PC-3 (cell line): ENCODE measurements at regions not wholly inside any gene's neighbourhood (a gene's known extent, or its start where the extent isn't known, plus 50 kb on each side); places are given as distances from the start of the nearest gene placed in this dataset.

ENCODE experiments used
- ATAC-seq: fragments of 200-7000 bp; cut with Tn5 transposase; 2 replicates; pipeline ENCODE4 v1.9.1; 2020; ENCODE audit warnings: mild to moderate bottlenecking, moderate library complexity
- BruUV-seq: library from RNA; stranded (reverse); fragments of 400-500 nt; replicated peaks from 2 replicates; lab custom pipeline; 2021; lab: Mats Ljungman, UMichigan
- CTCF ChIA-PET: fragments of 300-600 bp; sonication (Branson Sonifier 250); formaldehyde crosslinking; loops from one replicate; lab custom pipeline; 2022; ENCODE audit warnings: antibody characterized with exemption; lab: Charles Lee
- POLR2A ChIA-PET: fragments of 300-600 bp; sonication (Branson Sonifier 250); formaldehyde crosslinking; loops from one replicate; lab custom pipeline; 2022; ENCODE audit warnings: antibody characterized with exemption; ENCODE audit not compliant: unreplicated experiment; lab: Charles Lee
- DNase-seq: peaks from one replicate; pipeline ENCODE4 v3.0.0-alpha.2; 2015
- H2AFZ ChIP-seq: fragments of 300-600 bp; sonication (generic); 2 replicates; pipeline ENCODE4 v1.6.0; 2016; ENCODE audit warnings: antibody characterized with exemption, low read length
- H3F3A ChIP-seq: fragments of 300-600 bp; sonication (generic); one replicate; pipeline ENCODE4 v1.6.0; 2017; ENCODE audit warnings: antibody characterized with exemption, low read length, control low read depth, mild to moderate bottlenecking; ENCODE audit not compliant: unreplicated experiment
- H3K27ac ChIP-seq: fragments of 300-600 bp; sonication (generic); 2 replicates; pipeline ENCODE4 v1.5.1; 2016; ENCODE audit warnings: mild to moderate bottlenecking, low read length
- H3K27me3 ChIP-seq: fragments of 300-600 bp; sonication (generic); 2 replicates; pipeline ENCODE4 v1.6.1; 2016; ENCODE audit warnings: low read length, mixed read lengths
- H3K36me3 ChIP-seq: fragments of 300-600 bp; sonication (generic); 2 replicates; pipeline ENCODE4 v1.6.1; 2016; ENCODE audit warnings: low read depth, mixed run types, low read length, mixed read lengths
- H3K4me1 ChIP-seq: fragments of 300-600 bp; sonication (generic); 2 replicates; pipeline ENCODE4 v1.5.1; 2016; ENCODE audit warnings: low read length; ENCODE audit not compliant: insufficient read depth
- H3K4me2 ChIP-seq: fragments of 300-600 bp; sonication (generic); 2 replicates; pipeline ENCODE4 v1.6.0; 2016; ENCODE audit warnings: low read length
- H3K4me3 ChIP-seq: fragments of 300-600 bp; sonication (generic); 2 replicates; pipeline ENCODE4 v1.5.1; 2016; ENCODE audit warnings: mild to moderate bottlenecking, low read length, mixed read lengths
- H3K79me2 ChIP-seq: fragments of 300-600 bp; sonication (generic); 2 replicates; pipeline ENCODE4 v1.6.1; 2017; ENCODE audit warnings: low read length, mixed read lengths
- H3K9ac ChIP-seq: fragments of 300-600 bp; sonication (generic); 2 replicates; pipeline ENCODE4 v1.6.0; 2016; ENCODE audit warnings: mild to moderate bottlenecking, low read length
- H3K9me2 ChIP-seq: fragments of 300-600 bp; sonication (generic); replicated peaks from 2 replicates; pipeline ENCODE4 v1.6.1; 2016; ENCODE audit warnings: mixed run types, low read length, mixed read lengths
- H3K9me3 ChIP-seq: fragments of 300-600 bp; sonication (generic); 2 replicates; pipeline ENCODE4 v1.6.1; 2016; ENCODE audit warnings: low read length, mixed read lengths
- H4K20me1 ChIP-seq: fragments of 300-600 bp; sonication (generic); 2 replicates; pipeline ENCODE4 v1.6.1; 2016; ENCODE audit warnings: low read length, mixed read lengths
- EZH2 ChIP-seq: fragments of 300-600 bp; sonication (generic); IDR thresholded peaks from one replicate; pipeline ENCODE4 v1.6.1; 2017; ENCODE audit warnings: antibody characterized with exemption, mild to moderate bottlenecking, low read length; ENCODE audit not compliant: unreplicated experiment
- EZH2phosphoT487 ChIP-seq: fragments of 300-600 bp; sonication (generic); IDR thresholded peaks from 2 replicates; pipeline ENCODE4 v1.6.1; 2018; ENCODE audit warnings: mild to moderate bottlenecking, antibody characterized with exemption, low read length, borderline replicate concordance
- intact Hi-C: fragments of 100-400 bp; cut with micrococcal nuclease; formaldehyde crosslinking; loops from 2 replicates; pipeline ENCODE4 v1.9.0; 2023
- TF ChIP-seq, protein P1 (sequence below): fragments of 300-600 bp; sonication (generic); conservative IDR thresholded peaks from 2 replicates; pipeline ENCODE4 v1.5.1; 2017; ENCODE audit warnings: antibody characterized with exemption, low read depth, mild to moderate bottlenecking, low read length

DNA sequence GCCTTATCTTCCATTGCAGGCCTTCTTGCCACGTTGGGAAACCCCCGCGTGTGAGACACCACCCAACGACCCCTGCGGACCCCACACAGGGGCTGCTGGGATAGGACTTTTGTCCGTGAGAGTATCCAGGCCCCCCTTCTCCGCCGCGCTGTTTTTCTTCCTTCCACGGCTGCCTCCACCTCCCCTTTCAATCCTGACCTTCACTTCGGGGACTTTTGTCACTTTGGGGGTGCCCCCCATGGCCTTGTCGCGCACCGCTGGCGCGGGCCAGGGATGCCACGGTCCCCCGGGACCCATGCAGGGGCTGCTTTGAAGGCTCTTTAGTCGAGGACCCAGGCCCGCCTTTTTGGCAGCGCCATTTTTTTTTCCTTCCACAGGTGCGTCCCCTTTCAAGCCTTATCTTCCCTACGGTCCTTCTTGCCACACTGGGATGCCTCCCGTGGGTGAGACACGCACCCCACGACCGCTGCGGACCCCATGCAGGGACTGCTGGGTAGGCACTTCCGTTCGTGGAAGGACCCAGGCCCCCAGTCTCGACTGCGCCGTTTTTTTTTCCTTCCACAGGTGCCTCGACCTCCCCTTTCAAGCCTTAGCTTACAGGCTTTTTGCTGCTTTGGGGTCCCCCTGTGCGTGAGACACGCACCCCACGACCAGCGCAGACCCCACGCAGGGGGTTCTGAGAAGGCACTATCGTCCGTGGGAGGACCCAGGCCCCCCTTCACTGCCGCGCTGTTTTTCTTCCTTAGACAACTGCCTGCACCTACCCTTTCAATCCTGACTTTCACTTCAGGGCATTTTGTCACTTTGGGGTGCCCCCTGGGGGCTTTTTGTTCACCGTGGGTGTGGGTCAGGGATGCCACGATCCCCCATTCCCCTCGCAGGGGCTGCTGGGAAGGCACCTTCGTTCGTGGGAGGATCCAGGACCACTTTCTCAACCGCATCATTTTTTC lies 267.4 kb downstream of the ALG10 start:
- POLR2A ChIA-PET: no interaction called here

DNA sequence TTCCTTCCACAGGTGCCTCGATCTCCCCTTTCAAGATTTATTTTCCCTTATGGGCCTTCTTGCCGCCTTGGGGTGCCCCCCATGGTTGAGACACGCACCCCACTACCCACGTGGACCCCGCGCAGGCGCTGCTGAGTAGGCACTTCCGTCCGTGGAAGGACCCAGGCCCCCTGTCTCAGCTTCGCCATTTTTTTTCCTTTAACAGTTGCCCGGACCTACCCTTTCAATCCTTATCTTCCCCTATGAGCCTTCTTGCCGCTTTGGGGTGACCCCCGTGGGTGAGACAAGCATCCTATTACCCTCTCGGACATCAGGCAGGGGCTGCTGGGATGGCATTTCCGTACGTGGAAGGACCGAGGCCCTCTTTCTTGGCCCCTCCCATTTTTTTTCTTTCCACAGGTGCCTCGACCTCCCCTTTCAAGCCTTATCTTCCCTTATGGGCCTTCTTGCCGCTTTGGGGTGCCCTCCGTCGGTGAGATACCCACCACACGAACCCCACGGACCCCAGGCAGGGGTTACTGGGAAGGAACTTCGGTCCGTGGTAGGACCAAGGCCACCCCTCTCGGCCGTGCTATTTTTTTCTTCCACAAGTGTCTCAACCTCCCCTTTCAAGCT lies 268.2 kb downstream of the ALG10 start:
- Histone ChIP-seq H3K4me3 (peak overlapping the region; percentile 50), H4K20me1 (no peaks in the 10 kb centered on the region), H3K36me3 (no peaks in the 10 kb centered on the region), H3K4me1 (no peaks in the 10 kb centered on the region), H3K27me3 (no peaks in the 10 kb centered on the region), H3K79me2 (no peaks in the 10 kb centered on the region), H3K9ac (no peak overlapping the region), H3F3A (no peaks in the 10 kb centered on the region), H3K27ac (no peak overlapping the region), H3K9me3 (no peaks in the 10 kb centered on the region), H3K9me2 (no peaks in the 10 kb centered on the region), H3K4me2 (peak overlapping the region; percentile 72), H2AFZ (peak overlapping the region; percentile 79)
- DNase-seq (no peak), ATAC-seq (no peak; the same call in 1 of the 2 replicates)
- ChIA-PET POLR2A (no interaction called here), CTCF (no interaction called here)
- no peak for TF ChIP-seq EZH2phosphoT487
- TF ChIP-seq, protein P1, sequence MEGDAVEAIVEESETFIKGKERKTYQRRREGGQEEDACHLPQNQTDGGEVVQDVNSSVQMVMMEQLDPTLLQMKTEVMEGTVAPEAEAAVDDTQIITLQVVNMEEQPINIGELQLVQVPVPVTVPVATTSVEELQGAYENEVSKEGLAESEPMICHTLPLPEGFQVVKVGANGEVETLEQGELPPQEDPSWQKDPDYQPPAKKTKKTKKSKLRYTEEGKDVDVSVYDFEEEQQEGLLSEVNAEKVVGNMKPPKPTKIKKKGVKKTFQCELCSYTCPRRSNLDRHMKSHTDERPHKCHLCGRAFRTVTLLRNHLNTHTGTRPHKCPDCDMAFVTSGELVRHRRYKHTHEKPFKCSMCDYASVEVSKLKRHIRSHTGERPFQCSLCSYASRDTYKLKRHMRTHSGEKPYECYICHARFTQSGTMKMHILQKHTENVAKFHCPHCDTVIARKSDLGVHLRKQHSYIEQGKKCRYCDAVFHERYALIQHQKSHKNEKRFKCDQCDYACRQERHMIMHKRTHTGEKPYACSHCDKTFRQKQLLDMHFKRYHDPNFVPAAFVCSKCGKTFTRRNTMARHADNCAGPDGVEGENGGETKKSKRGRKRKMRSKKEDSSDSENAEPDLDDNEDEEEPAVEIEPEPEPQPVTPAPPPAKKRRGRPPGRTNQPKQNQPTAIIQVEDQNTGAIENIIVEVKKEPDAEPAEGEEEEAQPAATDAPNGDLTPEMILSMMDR: no peak
- TF ChIP-seq EZH2: no peak
- BruUV-seq: no TSS peak
- intact Hi-C loops: loop anchor here (5.0 to 10.0 kb wide), 3 partner anchors 46 to 334 kb away; no protein-coding TSS in a partner anchor

More for the DNA sequence above, 267.4 kb downstream of the ALG10 start:
- intact Hi-C loops: loop anchor here (5.0 to 10.0 kb wide), 3 partner anchors 45 to 335 kb away; no protein-coding TSS in a partner anchor
- no peaks in the 10 kb centered on the region for H4K20me1 ChIP-seq
- no peak overlapping the region for H3K27ac ChIP-seq
- H3K9me2 ChIP-seq: no peaks in the 10 kb centered on the region
- no peaks in the 10 kb centered on the region for H3F3A ChIP-seq
- BruUV-seq: no TSS peak
- TF ChIP-seq, protein P1: no peak
- TF ChIP-seq EZH2phosphoT487: no peak
- TF ChIP-seq EZH2: no peak
- peaks cover 5% of the 10 kb centered on the region; the same call in 1 of the 2 replicates for H3K9me3 ChIP-seq
- no peaks in the 10 kb centered on the region for H3K79me2 ChIP-seq
- H3K4me3 ChIP-seq: peak overlapping the region; percentile 50
- ATAC-seq (no peak), DNase-seq (no peak)
- no peaks in the 10 kb centered on the region for H3K27me3 ChIP-seq
- CTCF ChIA-PET: no interaction called here
- peak overlapping the region; percentile 72 for H3K4me2 ChIP-seq
- H3K9ac ChIP-seq: no peak overlapping the region
- no peaks in the 10 kb centered on the region for H3K4me1 ChIP-seq
- H2AFZ ChIP-seq: peak overlapping the region; percentile 79
- H3K36me3 ChIP-seq: no peaks in the 10 kb centered on the region
